Caco-2 (cell line): ENCODE measurements at regions not wholly inside any gene's neighbourhood (a gene's known extent, or its start where the extent isn't known, plus 50 kb on each side); places are given as distances from the start of the nearest gene placed in this dataset.

Experiments used
- BruUV-seq: library from RNA; stranded (reverse); fragments of 400-500 nt; replicated peaks from 2 replicates; lab custom pipeline; 2021; lab: Mats Ljungman, UMichigan
- CTCF ChIA-PET: fragments of 300-600 bp; sonication (Branson Sonifier 250); formaldehyde crosslinking; loops from one replicate; lab custom pipeline; 2022; ENCODE audit warnings: antibody characterized with exemption; lab: Charles Lee
- POLR2A ChIA-PET: fragments of 300-600 bp; sonication (Branson Sonifier 250); formaldehyde crosslinking; loops from one replicate; lab custom pipeline; 2022; ENCODE audit warnings: antibody characterized with exemption; lab: Charles Lee
- DNase-seq, 2 experiments: peaks; one replicate each; pipeline versions ENCODE4 v3.0.0 to v3.0.0-alpha.2; 2020 to 2022
- H3K27me3 ChIP-seq: replicated peaks from 2 replicates; pipeline ENCODE4 v1.6.0; 2011; ENCODE audit warnings: low read length; ENCODE audit not compliant: control insufficient read depth, insufficient read depth
- H3K36me3 ChIP-seq: 2 replicates; pipeline ENCODE4 v1.5.1; 2011; ENCODE audit warnings: low read length; ENCODE audit not compliant: control insufficient read depth, insufficient read depth
- H3K4me1 ChIP-seq: fragments of 250-450 bp; sonication (Bioruptor Pico); 2 replicates; pipeline ENCODE4 v1.5.1; 2020; ENCODE audit warnings: mild to moderate bottlenecking
- H3K4me3 ChIP-seq: 2 replicates; pipeline ENCODE4 v1.5.1; 2011; ENCODE audit warnings: low read depth, mild to moderate bottlenecking, control low read depth, low read length
- H3K9me3 ChIP-seq: fragments of 250-450 bp; sonication (Bioruptor Pico); 2 replicates; pipeline ENCODE4 v1.5.1; 2020; ENCODE audit warnings: mild to moderate bottlenecking, moderate library complexity
- H3K27ac Mint-ChIP-seq: one replicate; pipeline ENCODE4 v1.8.0; 2022; ENCODE audit warnings: mixed read lengths; ENCODE audit not compliant: unreplicated experiment
- H3K27me3 Mint-ChIP-seq: one replicate; pipeline ENCODE4 v1.8.0; 2022; ENCODE audit warnings: mixed read lengths; ENCODE audit not compliant: insufficient read depth, unreplicated experiment
- H3K36me3 Mint-ChIP-seq: one replicate; pipeline ENCODE4 v1.8.0; 2022; ENCODE audit warnings: mild to moderate bottlenecking, mixed read lengths; ENCODE audit not compliant: insufficient read depth, unreplicated experiment
- H3K4me1 Mint-ChIP-seq: one replicate; pipeline ENCODE4 v1.8.0; 2022; ENCODE audit warnings: low read depth, mixed read lengths; ENCODE audit not compliant: unreplicated experiment
- H3K4me3 Mint-ChIP-seq: one replicate; pipeline ENCODE4 v1.8.0; 2022; ENCODE audit warnings: mild to moderate bottlenecking, moderate library complexity, mixed read lengths; ENCODE audit not compliant: unreplicated experiment
- H3K9me3 Mint-ChIP-seq: one replicate; pipeline ENCODE4 v1.8.0; 2022; ENCODE audit warnings: mixed read lengths; ENCODE audit not compliant: unreplicated experiment
- CTCF ChIP-seq, 2 experiments: fragments of 200-600 bp in 1 of 2; IDR thresholded peaks; 1 replicate in 1 of 2; 2 replicates in 1 of 2; pipeline versions ENCODE4 v1.5.1 to v1.8.0; 2011 to 2022; ENCODE audit warnings: antibody characterized with exemption in 1 of 2, control low read depth in 1 of 2, inconsistent platforms in 1 of 2, low read depth in 1 of 2, low read length in 1 of 2, mild to moderate bottlenecking in 1 of 2, moderate library complexity in 1 of 2; ENCODE audit not compliant: insufficient read depth in 1 of 2, severe bottlenecking in 1 of 2, unreplicated experiment in 1 of 2
- intact Hi-C: fragments of 100-400 bp; cut with micrococcal nuclease; formaldehyde crosslinking; loops from one replicate; pipeline ENCODE4 v1.10.0; 2022; ENCODE audit not compliant: unreplicated experiment

GRCh38 chr2:53473775-53474311, 293.8 kb upstream of the CHAC2 start:
- ChIA-PET CTCF (interaction anchor here (0.6 to 1.5 kb wide), 2 partner anchors 51 to 265 kb away, joined by 3 to 4 read pairs; no protein-coding TSS in a partner anchor), POLR2A (no interaction called here)
- Mint-ChIP-seq H3K27me3 (peaks cover 11% of the 10 kb centered on the region), H3K36me3 (no peaks in the 10 kb centered on the region), H3K9me3 (no peaks in the 10 kb centered on the region), H3K27ac (no peak overlapping the region), H3K4me3 (no peak overlapping the region), H3K4me1 (no peaks in the 10 kb centered on the region)
- Histone ChIP-seq H3K4me3 (no peak overlapping the region), H3K9me3 (no peaks in the 10 kb centered on the region), H3K27me3 (no peaks in the 10 kb centered on the region), H3K36me3 (no peaks in the 10 kb centered on the region), H3K4me1 (no peaks in the 10 kb centered on the region)
- BruUV-seq: no TSS peak
- intact Hi-C loops: loop anchor here (1.0 kb wide), 1 partner anchor 51 kb away; no protein-coding TSS in a partner anchor
- TF ChIP-seq CTCF (IDR thresholded peaks at IDR 0.05; ENCODE audit: insufficient read depth in 1 of 2, low read depth in 1 of 2, low read length in 1 of 2, severe bottlenecking in 1 of 2, unreplicated experiment in 1 of 2): no peak
- DNase-seq: no peak

GRCh38 chr2:53473236-53473635, 294.4 kb upstream of the CHAC2 start:
- Histone ChIP-seq H3K27me3 (no peaks in the 10 kb centered on the region), H3K4me3 (no peak overlapping the region), H3K4me1 (no peaks in the 10 kb centered on the region), H3K9me3 (no peaks in the 10 kb centered on the region), H3K36me3 (no peaks in the 10 kb centered on the region)
- intact Hi-C loops: loop anchor here (1.0 kb wide), 1 partner anchor 50 kb away; no protein-coding TSS in a partner anchor
- peak in 1 of 2 experiments; percentile 28 for TF ChIP-seq CTCF (IDR thresholded peaks at IDR 0.05; ENCODE audit: insufficient read depth in 1 of 2, low read depth in 1 of 2, low read length in 1 of 2, severe bottlenecking in 1 of 2, unreplicated experiment in 1 of 2)
- H3K4me1 Mint-ChIP-seq: no peaks in the 10 kb centered on the region
- DNase-seq: no peak
- H3K4me3 Mint-ChIP-seq: no peak overlapping the region
- no peaks in the 10 kb centered on the region for H3K9me3 Mint-ChIP-seq
- ChIA-PET POLR2A (no interaction called here), CTCF (interaction anchor here (0.6 to 1.5 kb wide), 2 partner anchors 51 to 266 kb away, joined by 3 to 4 read pairs; no protein-coding TSS in a partner anchor)
- H3K27ac Mint-ChIP-seq: no peak overlapping the region
- no TSS peak for BruUV-seq
- H3K36me3 Mint-ChIP-seq: no peaks in the 10 kb centered on the region
- H3K27me3 Mint-ChIP-seq: peaks cover 11% of the 10 kb centered on the region

- Histone ChIP-seq H3K9me3 (no peaks in the 10 kb centered on the region), H3K4me3 (no peak overlapping the region), H3K27me3 (no peaks in the 10 kb centered on the region; the same call in 1 of the 2 replicates), H3K4me1 (no peaks in the 10 kb centered on the region), H3K36me3 (no peaks in the 10 kb centered on the region)
- ChIA-PET POLR2A (no interaction called here), CTCF (no interaction called here)
- Mint-ChIP-seq H3K27ac (no peak overlapping the region), H3K36me3 (no peaks in the 10 kb centered on the region), H3K4me3 (no peak overlapping the region), H3K27me3 (peaks cover 9% of the 10 kb centered on the region), H3K9me3 (no peaks in the 10 kb centered on the region), H3K4me1 (no peaks in the 10 kb centered on the region)
- TF ChIP-seq CTCF (IDR thresholded peaks at IDR 0.05; ENCODE audit: insufficient read depth in 1 of 2, low read depth in 1 of 2, low read length in 1 of 2, severe bottlenecking in 1 of 2, unreplicated experiment in 1 of 2): no peak
- no TSS peak for BruUV-seq
- intact Hi-C loops: no loop called here
- DNase-seq: no peak
Measured at GRCh38 chr2:53467467-53468180, 300.0 kb upstream of the CHAC2 start.
